Activated CD4-positive, CD25-positive, alpha-beta regulatory T cell (primary cell): ENCODE measurements at regions not wholly inside any gene's neighbourhood (a gene's known extent, or its start where the extent isn't known, plus 50 kb on each side); places are given as distances from the start of the nearest gene placed in this dataset.
"Not testable (repeated sequence)": the region's sequence is repeated elsewhere in the genome, so short reads cannot be mapped to it uniquely, and the experiment has no call there.

ENCODE experiments used
- DNase-seq, 4 experiments: peaks; one replicate each; lab custom pipeline; 2025; lab: John Stamatoyannopoulos, UW

- no peak for DNase-seq
Observed at GRCh38 chr9:105978336-105978735, 284.0 kb downstream of the TMEM38B start.

DNA sequence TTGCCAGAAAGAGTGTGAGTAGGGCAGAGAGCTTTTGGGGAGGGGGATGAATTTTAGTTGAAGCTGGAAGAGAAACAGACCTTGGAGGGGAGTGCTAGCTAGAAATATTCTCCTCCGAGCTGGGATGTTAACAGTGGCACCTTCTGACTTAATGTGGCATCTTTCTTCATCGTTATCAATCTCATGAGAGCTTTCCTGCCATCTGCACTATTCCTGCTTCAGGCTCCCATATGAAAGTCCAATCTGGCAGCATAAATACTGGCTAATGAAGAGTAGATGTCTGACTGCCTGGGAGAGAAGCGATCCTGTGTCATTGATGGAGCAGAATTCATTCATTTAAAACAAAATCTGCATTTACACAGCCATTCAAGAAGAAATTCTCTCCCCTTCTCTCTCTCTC, 284.5 kb downstream of the TMEM38B start:
- DNase-seq, result no peak

DNA sequence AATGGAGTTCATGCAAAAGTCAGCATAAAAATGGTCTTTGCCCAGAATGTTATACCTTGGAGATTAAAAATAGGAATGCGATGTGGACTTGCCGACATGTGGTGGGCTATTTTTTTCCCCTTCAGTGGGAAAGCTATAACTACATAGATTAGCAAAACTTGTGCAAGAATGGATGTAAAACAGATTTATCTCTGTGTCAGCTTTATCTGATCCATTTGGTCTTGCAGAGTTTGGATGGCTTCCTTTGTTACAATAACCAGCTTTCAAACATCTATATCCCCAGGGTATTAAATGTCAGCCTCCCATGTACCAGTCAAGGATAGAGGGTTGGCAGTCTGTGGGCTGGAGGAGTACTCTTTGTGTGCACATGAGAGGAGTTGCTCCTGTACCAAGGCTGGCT, 284.9 kb downstream of the TMEM38B start:
- no peak for DNase-seq

DNA sequence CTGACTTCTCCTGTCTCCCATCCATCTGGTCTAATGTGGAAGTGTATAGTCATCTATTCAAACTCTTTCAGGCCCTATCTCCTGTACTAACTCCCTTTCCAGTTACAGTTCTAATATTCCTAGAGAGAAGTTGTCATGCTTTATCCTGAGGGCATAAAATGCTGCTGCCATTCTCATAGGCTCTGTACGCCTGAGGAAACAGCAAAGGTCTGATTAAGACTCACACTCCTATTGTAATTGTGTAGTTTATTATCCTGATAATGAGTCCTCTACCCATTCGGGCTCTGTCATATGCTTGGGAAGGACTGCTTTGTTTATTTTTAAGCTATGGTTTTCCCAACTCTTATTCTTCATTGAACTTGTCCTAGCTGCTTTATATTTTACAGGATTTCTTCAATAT, 290.4 kb downstream of the TMEM38B start:
- no peak for DNase-seq

GRCh38 chr9:105993116-105993854, 298.9 kb downstream of the TMEM38B start:
- DNase-seq, result no peak

GRCh38 chr9:105993921-105994715, 299.8 kb downstream of the TMEM38B start:
- no peak for DNase-seq

DNA sequence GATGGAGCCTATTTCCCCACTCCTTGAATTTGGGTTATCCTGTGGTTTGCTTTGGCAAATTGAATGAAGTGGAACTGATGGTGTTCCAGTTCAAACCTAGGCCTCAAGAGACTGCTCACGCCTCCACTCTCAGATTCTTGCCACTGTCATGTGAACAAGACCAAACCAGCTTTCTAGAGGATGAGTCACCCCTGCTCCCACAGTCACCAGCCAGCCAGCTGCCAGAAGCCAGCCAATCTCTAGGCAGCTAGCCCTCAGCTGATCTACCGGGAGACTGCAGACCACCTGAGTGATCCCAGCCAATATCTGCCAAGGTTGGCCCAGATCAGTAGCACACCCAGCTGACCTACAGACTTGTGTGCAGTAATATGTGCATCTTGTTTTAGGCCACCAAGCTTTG, 300.6 kb downstream of the TMEM38B start:
- no peak for DNase-seq

- DNase-seq, result no peak
Observed at GRCh38 chr9:106017198-106017740, 322.9 kb downstream of the TMEM38B start.

GRCh38 chr9:106019039-106019680, 324.8 kb downstream of the TMEM38B start:
- DNase-seq, result no peak

DNA sequence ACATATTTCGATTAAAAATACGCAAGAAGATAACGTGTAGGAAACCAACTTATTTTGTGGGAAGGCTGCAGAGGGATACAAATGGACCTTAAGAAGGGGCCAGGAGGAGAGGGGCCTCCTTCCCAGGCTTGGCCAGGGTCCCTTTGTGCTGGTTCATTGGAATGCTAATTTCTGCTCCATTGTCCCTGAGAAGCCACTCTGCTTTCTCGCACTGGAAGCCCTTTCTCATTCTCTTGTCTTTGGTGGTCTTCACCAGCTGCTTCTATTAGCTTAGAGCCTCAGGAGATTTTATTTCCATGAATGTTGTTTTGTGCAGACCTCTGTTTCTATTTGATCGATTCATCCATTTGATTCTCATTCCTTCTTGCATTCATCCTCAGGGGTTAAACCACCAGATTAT, 325.4 kb downstream of the TMEM38B start:
- no peak for DNase-seq

DNA sequence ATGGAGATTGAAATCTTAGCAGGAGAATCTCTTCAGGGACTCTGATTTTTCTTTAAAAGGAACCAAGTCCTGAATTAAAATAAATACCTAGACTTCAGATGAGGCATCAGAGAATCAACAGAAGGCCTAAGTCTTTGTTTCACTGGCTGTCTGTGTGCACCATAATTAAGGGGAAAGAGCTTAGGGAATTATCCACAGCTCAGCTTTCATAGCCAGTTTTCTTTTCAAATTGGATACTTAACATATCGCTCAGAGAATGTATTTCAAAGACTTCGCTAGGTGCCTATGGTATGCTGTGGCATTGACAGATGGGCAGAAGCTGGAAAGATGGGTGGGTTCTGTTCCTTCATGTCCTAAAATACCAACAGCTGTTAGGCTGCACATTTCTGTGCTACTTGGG, 325.8 kb downstream of the TMEM38B start:
- no peak for DNase-seq

DNA sequence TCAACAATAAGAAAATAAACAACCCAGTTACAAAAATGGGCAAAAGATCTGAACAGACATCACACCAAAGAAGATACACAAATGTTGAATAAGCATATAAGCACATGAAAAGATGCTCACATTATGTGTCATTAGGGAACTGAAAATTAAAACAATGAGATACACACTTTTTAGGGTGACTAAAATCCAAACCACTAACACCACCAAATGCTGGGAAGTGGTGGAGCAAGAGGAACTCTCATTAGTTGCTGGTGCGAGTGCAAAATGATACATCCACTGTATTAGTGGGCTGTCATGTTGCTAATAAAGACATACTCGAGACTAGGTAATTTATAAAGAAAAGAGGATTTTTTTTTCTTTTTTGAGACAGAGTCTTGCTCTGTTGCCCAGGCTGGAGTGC, 329.1 kb downstream of the TMEM38B start:
- DNase-seq, result no peak

DNA sequence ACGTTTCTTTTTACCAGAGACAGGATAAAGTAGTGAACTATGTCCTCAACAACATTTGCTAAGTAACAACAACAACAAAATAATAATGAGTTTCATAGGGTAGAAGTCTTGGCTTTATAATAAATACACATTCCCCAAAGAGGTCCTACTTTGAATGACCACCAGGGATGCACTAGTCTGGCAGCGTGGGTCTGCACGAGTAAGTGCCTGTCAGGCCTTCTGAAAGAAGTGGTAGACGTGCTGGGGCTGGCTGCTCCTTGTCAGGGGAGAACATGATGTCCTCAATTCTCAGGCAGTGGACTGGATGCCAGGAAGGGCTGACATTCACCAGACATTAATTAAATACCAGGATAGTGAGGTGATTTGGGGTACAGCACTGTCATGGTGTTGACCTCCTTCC, 331.1 kb downstream of the TMEM38B start:
- DNase-seq, result no peak

DNA sequence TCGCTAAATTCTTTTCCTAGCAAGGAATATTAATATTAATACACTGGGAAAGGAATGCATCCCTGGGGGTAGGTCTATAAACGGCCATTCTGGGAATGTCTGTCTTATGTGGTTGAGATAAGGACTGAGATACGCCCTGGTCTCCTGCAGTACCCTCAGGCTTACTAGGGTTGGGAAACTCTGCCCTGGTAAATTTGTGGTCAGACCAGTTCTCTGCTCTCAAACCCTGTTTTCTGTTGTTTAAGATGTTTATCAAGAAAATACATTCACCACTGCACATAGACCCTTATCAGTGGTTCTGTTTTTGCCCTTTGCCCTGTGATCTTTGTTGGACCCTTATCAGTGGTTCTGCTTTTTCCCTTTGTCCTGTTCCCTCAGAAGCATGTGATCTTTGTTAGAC, 335.8 kb downstream of the TMEM38B start:
- not testable (repeated sequence) for DNase-seq

DNA sequence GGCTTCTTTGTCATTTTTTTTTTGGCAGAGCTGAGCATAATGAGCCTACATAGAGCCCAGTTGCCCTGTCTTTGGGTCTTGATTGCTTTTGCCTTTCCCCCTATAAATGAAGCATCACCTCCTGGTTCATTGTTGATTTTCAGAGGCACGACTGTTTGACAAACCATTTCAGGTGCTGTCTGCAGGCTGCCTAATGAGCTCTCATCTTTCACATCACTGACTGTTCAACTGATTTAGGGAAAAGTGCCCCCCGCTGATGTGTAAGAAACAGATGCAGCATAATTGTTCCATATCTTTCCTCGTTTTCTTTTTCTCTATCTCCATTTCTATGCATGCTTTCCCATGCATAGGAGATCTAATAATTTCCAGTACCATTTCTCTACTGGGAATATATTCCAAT, 338.6 kb downstream of the TMEM38B start:
- DNase-seq, result no peak

DNA sequence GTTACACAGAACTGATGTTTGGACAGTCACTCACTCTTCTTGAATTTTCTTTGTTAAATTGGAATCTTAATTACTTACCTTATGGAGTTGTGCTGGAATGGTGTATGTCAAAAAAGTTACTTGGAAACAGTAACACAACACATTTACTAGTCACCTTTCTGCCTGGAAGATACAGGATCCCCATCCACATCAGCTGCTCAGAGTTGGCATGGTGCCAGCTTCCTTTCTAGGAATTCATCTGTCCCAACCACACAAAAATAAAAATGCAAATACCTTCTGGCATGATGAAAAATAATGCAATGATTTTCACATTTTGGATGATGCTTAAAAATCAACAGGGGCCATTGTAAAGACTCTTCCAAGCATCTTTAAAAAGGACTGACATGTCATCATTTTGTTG, 341.5 kb downstream of the TMEM38B start:
- DNase-seq, result no peak

DNA sequence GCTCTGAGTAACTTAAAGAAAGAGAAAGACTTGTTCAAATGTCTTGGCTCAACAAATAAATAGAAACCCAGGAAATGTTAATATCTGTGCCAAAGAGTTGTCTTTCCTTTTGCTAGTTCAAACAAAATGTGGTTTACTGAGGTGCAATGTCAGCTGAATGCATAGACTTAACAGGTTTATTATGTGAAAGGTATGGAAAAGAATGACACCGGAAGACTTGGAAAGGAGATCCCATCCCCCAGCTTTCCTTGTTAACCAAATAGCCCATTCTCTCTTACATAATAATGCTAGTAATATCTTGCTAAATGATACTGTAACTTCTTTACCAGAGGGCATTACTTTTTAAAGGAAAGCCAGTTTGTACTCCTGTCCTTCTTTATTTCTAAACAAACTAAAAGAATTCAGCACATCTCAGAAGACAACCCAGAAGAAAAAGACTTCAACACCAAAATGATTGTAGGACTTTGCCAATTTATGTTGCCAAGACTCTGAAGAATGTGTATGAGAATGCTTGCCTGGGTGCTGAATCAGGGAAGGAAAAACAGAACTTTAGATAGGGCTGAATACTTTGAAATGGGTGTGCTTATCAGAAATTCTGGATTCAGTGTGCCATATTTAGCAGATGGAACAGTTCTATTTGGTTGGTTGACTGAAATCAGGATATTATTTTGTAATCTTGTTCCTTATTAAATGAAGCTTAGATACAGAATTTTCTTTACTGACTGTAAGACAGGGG, 344.1 kb downstream of the TMEM38B start:
- DNase-seq, result no peak

DNA sequence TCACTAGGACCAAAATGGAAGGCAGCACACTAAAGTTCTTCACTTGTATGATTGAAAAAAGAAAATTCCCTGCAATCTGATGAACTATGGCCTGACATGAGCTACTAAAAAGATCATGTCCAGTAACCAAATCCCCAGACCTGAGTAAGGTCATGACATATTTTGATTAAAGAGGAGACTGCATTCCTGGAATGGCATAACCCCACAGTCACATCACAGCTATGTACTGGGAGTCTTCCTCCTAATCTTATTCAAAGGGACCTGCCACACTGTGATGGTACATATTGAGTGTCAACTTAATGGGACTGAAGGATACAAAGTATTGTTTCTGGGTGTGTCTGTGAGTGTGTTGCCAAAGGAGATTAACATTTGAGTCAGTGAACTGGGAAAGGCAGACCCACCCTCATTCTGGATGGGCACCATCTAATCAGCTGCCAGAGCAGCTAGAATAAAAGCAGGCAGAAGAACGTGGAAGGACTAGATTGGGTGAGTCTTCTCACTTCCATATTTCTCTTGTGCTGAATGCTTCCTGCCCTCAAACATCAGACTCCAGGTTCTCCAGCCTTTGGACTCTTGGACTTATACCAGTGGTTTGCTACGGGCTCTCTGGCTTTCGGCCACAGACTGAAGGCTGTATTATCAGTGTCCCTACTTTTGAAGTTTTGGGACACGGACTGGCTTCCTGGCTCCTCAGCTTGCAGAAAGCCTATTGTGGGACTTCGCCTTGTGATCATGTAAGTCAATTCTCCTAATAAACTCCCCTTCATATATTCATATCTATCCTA, 345.0 kb downstream of the TMEM38B start:
- DNase-seq, result no peak

GRCh38 chr9:106041920-106042319, 347.6 kb downstream of the TMEM38B start:
- not testable (repeated sequence) for DNase-seq

DNA sequence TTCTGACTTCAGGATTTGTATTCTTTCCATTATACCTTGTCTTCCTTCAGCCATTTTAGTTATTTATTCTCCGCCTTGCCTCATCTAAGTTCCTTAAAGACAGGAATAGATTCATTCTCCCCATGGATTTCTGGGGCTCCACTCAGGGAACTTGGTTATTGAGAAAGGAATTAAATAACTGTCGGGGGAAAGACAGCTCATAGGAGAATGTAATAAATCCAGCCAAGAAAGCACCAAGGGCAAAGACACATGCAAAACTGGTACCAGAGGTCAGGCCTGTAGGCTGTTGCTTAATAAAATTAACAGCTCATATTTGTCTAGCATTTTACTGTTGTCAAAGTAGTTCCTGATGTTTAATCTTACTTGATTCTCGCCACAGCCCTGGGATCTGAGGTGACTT, 357.2 kb downstream of the TMEM38B start:
- DNase-seq, result no peak

- no peak for DNase-seq
Observed at GRCh38 chr9:106052166-106052565, 357.8 kb downstream of the TMEM38B start.
